Suppressor macrophage treated with lipopolysaccharide for 4 hours (primary cell): ENCODE measurements at regions not wholly inside any gene's neighbourhood (a gene's known extent, or its start where the extent isn't known, plus 50 kb on each side); places are given as distances from the start of the nearest gene placed in this dataset.

Experiments used
- DNase-seq: peaks from one replicate; pipeline ENCODE4 v3.0.0-alpha.2; 2020

- DNase-seq, result peak; percentile 40
Measured at GRCh38 chr5:72618708-72619107, 111.5 kb upstream of the ZNF366 start.

- DNase-seq, result no peak
Measured at GRCh38 chr5:72615061-72615460, 107.9 kb upstream of the ZNF366 start.

- DNase-seq, result no peak
Measured at GRCh38 chr5:72613515-72613914, 106.3 kb upstream of the ZNF366 start.

GRCh38 chr5:72612810-72613209 lies 105.6 kb upstream of the ZNF366 start:
- no peak for DNase-seq

GRCh38 chr5:72611118-72611730 lies 104.0 kb upstream of the ZNF366 start:
- peak; percentile 78 for DNase-seq

DNA sequence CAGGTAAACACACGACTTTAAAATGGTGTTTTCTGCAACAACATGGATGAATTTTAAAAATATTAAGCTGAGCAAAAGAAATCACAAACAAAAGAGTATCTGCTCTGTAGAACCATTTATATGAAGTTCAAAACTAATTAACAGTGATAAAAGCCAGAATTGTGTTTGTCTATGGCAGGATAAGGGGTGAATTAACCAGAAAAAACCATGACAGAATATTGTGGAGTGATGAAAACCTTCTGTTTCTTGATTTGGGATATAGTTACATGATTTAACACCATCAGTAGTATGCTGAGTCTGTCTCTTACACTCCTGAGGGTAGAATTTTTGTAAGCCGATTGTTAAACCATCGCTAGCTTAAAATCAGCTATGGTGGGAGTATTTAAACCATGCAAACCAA lies 101.7 kb upstream of the ZNF366 start:
- no peak for DNase-seq

DNA sequence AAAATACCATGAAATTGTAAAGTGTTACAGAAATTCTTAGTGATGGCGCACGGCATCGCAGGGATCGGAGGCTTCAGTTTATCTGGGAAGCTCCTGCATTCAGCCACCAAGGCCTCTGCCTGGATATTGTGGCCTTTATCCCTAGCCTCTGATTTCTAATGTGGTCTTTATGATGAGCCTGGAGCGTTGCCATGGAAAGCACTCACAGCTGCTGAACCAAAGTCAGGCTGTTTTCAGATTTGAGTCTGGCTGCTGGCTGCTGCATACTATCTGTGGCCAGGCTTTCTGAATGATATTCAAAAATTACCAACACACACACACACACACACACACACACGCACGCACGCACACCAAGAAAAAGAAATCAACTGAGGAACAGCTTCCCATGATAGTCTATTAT lies 101.1 kb upstream of the ZNF366 start:
- DNase-seq, result no peak

GRCh38 chr5:72607381-72607780 lies 100.2 kb upstream of the ZNF366 start:
- DNase-seq, result no peak

- DNase-seq, result no peak
Measured at GRCh38 chr5:72606525-72606924, 99.3 kb upstream of the ZNF366 start.

DNA sequence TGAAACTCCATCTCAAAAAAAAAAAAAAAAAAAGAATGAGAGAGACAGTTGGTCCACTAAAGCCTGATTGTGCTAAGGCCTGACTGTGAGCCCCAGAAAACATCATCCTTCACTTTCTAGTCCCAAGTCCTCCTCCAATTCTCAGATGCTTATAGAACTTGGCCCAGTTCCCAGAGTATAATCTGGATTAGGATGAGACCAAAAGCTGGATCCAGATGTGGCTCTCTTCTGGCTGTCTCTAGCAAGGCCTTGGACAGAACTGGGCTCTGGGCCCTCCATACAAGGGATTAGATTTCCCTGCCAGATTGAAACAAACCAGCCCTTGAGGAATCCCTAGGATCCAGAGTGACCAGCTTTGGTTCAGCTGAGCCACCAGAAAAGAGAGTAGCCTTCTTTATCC lies 98.4 kb upstream of the ZNF366 start:
- DNase-seq, result no peak

GRCh38 chr5:72604798-72605154 lies 97.6 kb upstream of the ZNF366 start:
- DNase-seq, result no peak

GRCh38 chr5:72604111-72604797 lies 97.0 kb upstream of the ZNF366 start:
- no peak for DNase-seq

DNA sequence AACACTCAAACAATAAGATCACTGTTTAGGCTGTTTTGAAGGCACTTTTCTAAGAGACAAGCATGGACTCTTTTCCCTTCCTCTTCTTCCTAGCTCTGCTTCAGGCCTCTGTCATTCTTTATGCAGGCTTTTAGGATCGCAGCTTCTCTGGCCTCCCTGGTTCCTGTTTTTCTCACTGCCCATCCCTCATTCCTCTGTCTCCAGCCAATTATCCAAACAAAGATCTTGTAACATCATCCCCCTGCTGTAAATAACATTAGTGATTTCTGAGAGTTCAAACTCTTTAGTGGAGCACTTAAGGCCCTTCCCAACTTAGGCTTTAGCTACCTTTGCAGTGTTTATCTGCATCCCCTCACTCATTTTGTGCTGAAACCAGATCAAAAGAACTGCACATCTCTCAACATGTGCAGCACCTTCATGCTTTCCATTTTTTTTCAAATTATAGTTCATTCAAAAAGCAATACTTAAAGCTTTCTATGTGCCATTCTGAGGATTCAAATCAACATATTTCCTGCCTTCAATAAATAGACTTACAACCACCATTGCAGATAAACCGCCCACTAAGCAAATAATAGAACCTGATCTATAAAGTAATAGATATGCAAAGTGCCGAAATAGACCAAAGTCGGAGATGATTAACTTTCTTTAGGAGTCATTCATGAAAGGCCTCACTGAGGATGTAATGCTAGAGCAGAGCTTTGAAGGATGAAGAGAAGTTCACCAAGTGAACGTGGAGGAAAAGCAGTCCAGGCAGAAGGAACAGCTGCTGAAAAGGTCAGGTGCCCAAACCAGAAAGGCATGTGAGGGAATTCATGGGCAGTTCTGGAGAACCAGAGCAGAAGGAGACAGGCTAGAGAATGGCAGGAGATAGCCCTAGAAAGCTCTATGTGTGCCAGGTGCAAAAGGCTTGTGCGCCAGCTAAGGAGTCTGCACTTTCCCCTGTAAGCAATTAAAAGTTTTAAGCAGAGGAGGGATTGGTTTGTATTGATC lies 95.8 kb upstream of the ZNF366 start:
- no peak for DNase-seq

GRCh38 chr5:72601861-72602260 lies 94.7 kb upstream of the ZNF366 start:
- DNase-seq, result no peak

DNA sequence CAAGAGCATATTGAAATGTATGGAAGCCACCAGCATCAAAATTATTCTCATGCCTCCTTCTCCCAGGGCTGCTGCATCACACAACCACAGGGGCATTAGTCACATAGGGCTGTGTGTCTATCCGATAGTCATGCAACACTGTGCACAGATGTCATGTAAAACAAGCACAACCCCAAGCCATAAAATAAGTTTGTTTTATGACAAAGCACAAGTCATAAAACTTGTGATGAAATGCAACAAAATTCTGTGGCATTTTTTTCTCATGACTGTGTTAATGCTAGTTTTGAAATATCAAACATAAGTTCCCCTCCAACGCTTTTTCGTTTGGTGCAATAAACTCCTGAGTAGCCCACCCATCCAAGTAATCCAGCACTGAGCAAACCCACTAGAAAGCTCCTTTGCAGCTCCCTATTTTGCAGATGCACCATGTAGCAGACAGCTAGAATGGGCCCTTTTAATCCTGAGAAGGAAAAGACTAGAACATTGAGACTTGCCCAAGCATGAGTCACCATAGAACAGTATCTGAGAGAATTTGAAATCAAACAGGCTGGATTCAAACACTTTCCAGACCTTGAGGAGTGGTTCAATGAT lies 93.3 kb upstream of the ZNF366 start:
- DNase-seq, result peak; percentile 86

GRCh38 chr5:72599519-72600370 lies 92.5 kb upstream of the ZNF366 start:
- peak; percentile 44 for DNase-seq

GRCh38 chr5:72599065-72599433 lies 91.8 kb upstream of the ZNF366 start:
- no peak for DNase-seq

DNA sequence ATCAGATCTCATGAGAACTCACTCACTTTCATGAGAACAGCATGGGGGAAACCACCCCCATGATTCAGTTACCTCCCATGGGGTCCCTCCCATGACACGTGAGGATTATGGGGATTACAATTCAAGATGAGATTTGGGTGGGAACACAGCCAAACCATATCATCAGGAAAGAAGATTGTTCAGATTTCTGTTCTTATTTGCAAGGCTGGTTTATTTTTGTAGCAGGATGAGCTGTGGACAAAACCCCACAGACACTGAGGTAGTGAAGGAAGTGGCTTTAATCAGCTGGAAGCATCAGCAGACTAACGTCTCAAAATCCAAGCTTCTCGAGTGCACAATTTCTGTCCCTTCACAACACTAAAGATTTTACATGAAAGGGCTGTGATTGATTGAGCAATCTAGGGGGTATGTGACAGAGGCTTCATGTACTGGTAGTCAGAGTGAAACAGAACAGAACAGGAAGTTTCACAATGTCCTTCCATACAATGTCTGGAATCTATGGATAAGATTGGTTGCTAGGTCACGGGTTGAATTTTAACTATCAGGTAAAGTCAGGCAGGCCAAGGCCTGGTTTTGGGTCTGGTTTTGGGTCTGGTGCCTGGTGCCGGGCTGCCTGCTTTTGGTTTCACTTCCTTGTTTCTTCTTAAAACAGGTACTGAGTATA lies 91.3 kb upstream of the ZNF366 start:
- peak; percentile 91 for DNase-seq

DNA sequence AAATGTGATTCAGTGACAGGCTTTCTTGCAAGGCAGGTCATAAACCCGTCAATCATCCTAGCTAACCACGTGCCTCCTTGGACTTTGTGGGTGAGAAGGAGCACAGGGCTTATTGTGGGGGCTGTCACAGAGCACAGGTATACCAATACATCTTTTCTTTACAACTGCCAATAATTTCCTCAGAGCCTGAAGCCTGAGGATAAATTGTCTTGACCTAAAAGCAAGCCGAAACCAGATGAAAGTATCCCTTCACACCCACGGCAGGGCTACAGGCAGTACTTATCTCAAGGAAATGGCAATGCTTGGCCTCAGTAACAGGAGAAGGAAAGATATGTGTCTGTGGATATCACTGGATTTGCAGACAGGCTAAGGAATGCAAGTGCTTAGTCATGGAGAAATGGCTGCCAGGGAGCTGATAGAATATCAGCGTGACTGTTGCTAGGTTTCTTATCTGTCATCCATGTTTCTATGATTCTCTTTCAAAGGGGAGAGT lies 90.3 kb upstream of the ZNF366 start:
- DNase-seq, result no peak

DNA sequence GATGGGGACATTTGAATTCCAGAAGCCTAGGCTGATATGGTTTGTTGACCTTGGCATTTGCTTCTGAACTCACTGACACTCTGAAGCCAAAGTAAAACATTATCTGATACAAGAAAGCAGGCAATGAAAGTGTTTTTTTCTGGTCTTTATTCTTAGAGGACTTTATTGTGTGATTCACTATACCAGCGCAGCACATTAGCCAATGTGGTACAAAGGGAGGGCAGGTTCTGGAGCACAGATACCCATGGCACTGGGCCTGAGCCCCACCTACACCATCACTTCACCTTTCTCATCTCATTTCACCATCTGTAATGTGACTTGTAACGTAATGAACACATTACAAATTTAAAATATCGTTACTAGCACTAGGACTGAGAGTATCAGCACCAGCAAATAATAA lies 89.7 kb upstream of the ZNF366 start:
- no peak for DNase-seq

DNA sequence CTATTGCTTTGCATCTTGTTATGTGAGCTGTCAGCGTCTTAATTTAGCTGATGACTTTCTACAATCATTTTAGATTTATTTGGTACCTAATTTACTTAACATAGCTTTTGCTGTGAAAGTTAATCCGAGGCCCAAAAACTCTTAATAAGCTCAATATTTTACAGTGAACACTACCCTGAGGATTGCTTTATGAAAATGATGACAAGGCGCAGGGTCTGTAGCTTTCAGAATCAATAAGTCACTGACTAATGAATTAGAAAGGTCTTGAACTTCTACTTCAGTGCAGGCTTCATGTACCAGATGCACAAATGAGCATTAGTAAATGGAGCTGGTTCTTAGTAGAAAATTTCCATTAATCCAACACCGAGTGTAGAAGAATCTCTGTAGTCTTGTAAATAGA lies 81.4 kb upstream of the ZNF366 start:
- DNase-seq, result no peak
